A549 (cell line): ENCODE measurements at regions not wholly inside any gene's neighbourhood (a gene's known extent, or its start where the extent isn't known, plus 50 kb on each side); places are given as distances from the start of the nearest gene placed in this dataset.

ENCODE experiments used
- ATAC-seq, 2 experiments: fragments of 200-7000 bp in 1 of 2; fragments of >200 bp in 1 of 2; cut with Nextera tagmentation in 1 of 2; cut with Tn5 transposase in 1 of 2; 3 replicates each; pipeline versions ENCODE4 v1.8.0 to v1.9.1; 2018 to 2020; ENCODE audit warnings: mild to moderate bottlenecking in 1 of 2, moderate library complexity in 1 of 2
- CTCF ChIA-PET: fragments of 300-600 bp; sonication (Branson Sonifier 250); formaldehyde crosslinking; extraction: SDS; loops from one replicate; lab custom pipeline; 2021; ENCODE audit warnings: antibody characterized with exemption, inconsistent platforms; lab: Yijun Ruan, JAX
- POLR2A ChIA-PET: fragments of 350-600 bp; formaldehyde crosslinking; extraction: SDS; loops from one replicate; lab custom pipeline; 2021; ENCODE audit warnings: antibody characterized with exemption, inconsistent platforms; lab: Yijun Ruan, JAX
- DNase-seq, 2 experiments: peaks; one replicate each; pipeline versions ENCODE4 v3.0.0 to v3.0.0-alpha.2; 2011 to 2016; ENCODE audit warnings: low read depth in 1 of 2, low spot score in 1 of 2
- FAIRE-seq: peaks from 2 replicates; lab custom pipeline; 2011; peaks lifted over from hg19 to GRCh38; lab: Jason Lieb, UNC
- H3K27ac ChIP-seq, 2 experiments: fragments of >200 bp; sonication (Bioruptor Twin); formaldehyde crosslinking; 3 replicates each; pipeline ENCODE4 v1.5.1; 2016 to 2017
- H3K4me1 ChIP-seq: fragments of >200 bp; sonication (Bioruptor Twin); formaldehyde crosslinking; 3 replicates; pipeline ENCODE4 v1.6.1; 2016
- H3K4me2 ChIP-seq: fragments of >200 bp; sonication (Bioruptor Twin); formaldehyde crosslinking; 3 replicates; pipeline ENCODE4 v1.6.1; 2016
- H3K4me3 ChIP-seq: fragments of >200 bp; sonication (Bioruptor Twin); formaldehyde crosslinking; 3 replicates; pipeline ENCODE4 v1.5.1; 2016
- H3K9me3 ChIP-seq: fragments of >200 bp; sonication (Bioruptor Twin); formaldehyde crosslinking; 3 replicates; pipeline ENCODE4 v1.6.1; 2016
- CHD4 ChIP-seq: fragments of 200-600 bp; sonication (generic); IDR thresholded peaks from 2 replicates; pipeline ENCODE4 v1.6.1; 2016; ENCODE audit warnings: antibody characterized with exemption, mild to moderate bottlenecking, borderline replicate concordance
- ESRRA ChIP-seq: fragments of 150-350 bp; IDR thresholded peaks from 2 replicates; pipeline ENCODE4 v1.6.1; 2014; ENCODE audit warnings: mild to moderate bottlenecking, low read length, borderline replicate concordance
- FOSL2 ChIP-seq, 2 experiments: fragments of 450-650 bp in 1 of 2; fragments of >200 bp in 1 of 2; sonication (Bioruptor Twin) in 1 of 2; formaldehyde crosslinking; IDR thresholded peaks; 2 replicates each; pipeline versions ENCODE4 v1.5.0 to v1.6.1; 2016 to 2020; ENCODE audit warnings: mild to moderate bottlenecking in 1 of 2, moderate library complexity in 1 of 2
- HOXA7 ChIP-seq: fragments of 250-450 bp; sonication (Bioruptor Pico); IDR thresholded peaks from 2 replicates; pipeline ENCODE4 v1.5.0; 2020; ENCODE audit warnings: mild to moderate bottlenecking, moderate library complexity
- HOXB13 ChIP-seq: fragments of 250-450 bp; sonication (Bioruptor Pico); IDR thresholded peaks from 2 replicates; pipeline ENCODE4 v1.5.0; 2020; ENCODE audit warnings: low read depth, mild to moderate bottlenecking, moderate library complexity
- HOXB5 ChIP-seq: fragments of 250-450 bp; sonication (Bioruptor Pico); IDR thresholded peaks from 2 replicates; pipeline ENCODE4 v1.5.0; 2020; ENCODE audit warnings: mild to moderate bottlenecking, moderate library complexity
- KDM5A ChIP-seq: fragments of 200-600 bp; sonication (generic); IDR thresholded peaks from 2 replicates; pipeline ENCODE4 v1.6.1; 2016; ENCODE audit warnings: antibody characterized with exemption, mild to moderate bottlenecking
- NFE2L2 ChIP-seq: fragments of 150-350 bp; conservative IDR thresholded peaks from 2 replicates; pipeline ENCODE4 v1.6.1; 2014; ENCODE audit warnings: low read length
- NPAS2 ChIP-seq: fragments of 250-450 bp; sonication (Bioruptor Pico); IDR thresholded peaks from 2 replicates; pipeline ENCODE4 v1.8.0; 2022; ENCODE audit warnings: mild to moderate bottlenecking, moderate library complexity, borderline replicate concordance
- RFX5 ChIP-seq: fragments of 450-650 bp; IDR thresholded peaks from 2 replicates; pipeline ENCODE4 v1.7.1; 2014; ENCODE audit warnings: antibody characterized with exemption, mild to moderate bottlenecking, moderate library complexity
- SREBF2 ChIP-seq: fragments of 450-650 bp; IDR thresholded peaks from 2 replicates; pipeline ENCODE4 v1.6.1; 2014; ENCODE audit warnings: mild to moderate bottlenecking, moderate library complexity
- TFCP2L1 ChIP-seq: fragments of 250-450 bp; sonication (Bioruptor Pico); IDR thresholded peaks from 2 replicates; pipeline ENCODE4 v1.5.0; 2021; ENCODE audit warnings: mild to moderate bottlenecking
- ZC3H11A ChIP-seq: fragments of 450-650 bp; IDR thresholded peaks from 2 replicates; pipeline ENCODE4 v1.6.1; 2014; ENCODE audit warnings: antibody characterized with exemption, mild to moderate bottlenecking
- ZNF302 ChIP-seq: fragments of 250-450 bp; sonication (Bioruptor Pico); IDR thresholded peaks from 2 replicates; pipeline ENCODE4 v1.9.0; 2021; ENCODE audit warnings: inconsistent platforms, mild to moderate bottlenecking, moderate library complexity
- WGBS: methylation state at CpG from one replicate; pipeline ENCODE4 v1.1.6; 2017; ENCODE audit errors: missing lambda C conversion rate; 5-methylcytosine and 5-hydroxymethylcytosine counted together
- TF ChIP-seq, protein P1 (sequence below): fragments of >200 bp; sonication (Bioruptor Twin); formaldehyde crosslinking; IDR thresholded peaks from 3 replicates; pipeline ENCODE4 v1.5.1; 2016
- TF ChIP-seq, protein P2 (sequence below): fragments of >200 bp; sonication (Bioruptor Twin); formaldehyde crosslinking; IDR thresholded peaks from 3 replicates; pipeline ENCODE4 v1.6.1; 2016
- TF ChIP-seq, protein P3 (sequence below): fragments of 250-450 bp; sonication (Bioruptor Pico); IDR thresholded peaks from 2 replicates; pipeline ENCODE4 v1.5.0; 2020; ENCODE audit warnings: low read depth, mild to moderate bottlenecking, moderate library complexity
- TF ChIP-seq, protein P4 (sequence below): fragments of 250-450 bp; sonication (Bioruptor Pico); IDR thresholded peaks from 2 replicates; pipeline ENCODE4 v1.5.0; 2021; ENCODE audit warnings: mild to moderate bottlenecking, moderate library complexity, borderline replicate concordance

DNA sequence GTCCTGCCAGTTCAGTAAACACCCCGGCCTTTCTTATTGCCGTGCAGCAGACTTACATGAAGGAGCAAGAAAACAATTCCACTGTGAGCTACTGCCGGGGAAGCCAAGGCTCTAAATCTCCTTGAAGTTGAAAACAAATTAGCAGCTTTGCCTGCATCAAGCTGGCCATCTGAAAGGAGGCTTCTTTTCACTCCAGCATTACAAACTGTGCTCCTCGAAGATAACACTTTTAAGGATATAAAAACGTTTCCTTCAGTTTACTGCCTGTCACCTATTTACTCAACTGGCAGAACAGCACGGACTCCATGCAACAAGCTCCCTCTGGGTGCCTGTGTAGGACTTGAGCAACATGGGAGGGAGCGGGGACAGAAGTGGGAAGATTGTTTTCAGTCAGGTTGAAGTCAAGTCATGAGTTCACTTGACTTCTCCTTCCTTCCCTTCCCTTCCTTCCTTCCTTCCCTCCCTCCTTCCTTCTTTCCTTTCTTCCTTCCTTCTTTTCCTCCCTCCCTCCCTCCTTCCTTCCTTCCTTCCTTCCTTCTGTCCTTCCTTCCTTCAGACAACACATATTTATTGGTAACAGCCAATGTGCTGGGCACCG lies 67.4 kb downstream of the ZNF608 start (continued):
- TF ChIP-seq, protein P1, sequence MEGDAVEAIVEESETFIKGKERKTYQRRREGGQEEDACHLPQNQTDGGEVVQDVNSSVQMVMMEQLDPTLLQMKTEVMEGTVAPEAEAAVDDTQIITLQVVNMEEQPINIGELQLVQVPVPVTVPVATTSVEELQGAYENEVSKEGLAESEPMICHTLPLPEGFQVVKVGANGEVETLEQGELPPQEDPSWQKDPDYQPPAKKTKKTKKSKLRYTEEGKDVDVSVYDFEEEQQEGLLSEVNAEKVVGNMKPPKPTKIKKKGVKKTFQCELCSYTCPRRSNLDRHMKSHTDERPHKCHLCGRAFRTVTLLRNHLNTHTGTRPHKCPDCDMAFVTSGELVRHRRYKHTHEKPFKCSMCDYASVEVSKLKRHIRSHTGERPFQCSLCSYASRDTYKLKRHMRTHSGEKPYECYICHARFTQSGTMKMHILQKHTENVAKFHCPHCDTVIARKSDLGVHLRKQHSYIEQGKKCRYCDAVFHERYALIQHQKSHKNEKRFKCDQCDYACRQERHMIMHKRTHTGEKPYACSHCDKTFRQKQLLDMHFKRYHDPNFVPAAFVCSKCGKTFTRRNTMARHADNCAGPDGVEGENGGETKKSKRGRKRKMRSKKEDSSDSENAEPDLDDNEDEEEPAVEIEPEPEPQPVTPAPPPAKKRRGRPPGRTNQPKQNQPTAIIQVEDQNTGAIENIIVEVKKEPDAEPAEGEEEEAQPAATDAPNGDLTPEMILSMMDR = no peak
- TF ChIP-seq RFX5 = no peak

DNA sequence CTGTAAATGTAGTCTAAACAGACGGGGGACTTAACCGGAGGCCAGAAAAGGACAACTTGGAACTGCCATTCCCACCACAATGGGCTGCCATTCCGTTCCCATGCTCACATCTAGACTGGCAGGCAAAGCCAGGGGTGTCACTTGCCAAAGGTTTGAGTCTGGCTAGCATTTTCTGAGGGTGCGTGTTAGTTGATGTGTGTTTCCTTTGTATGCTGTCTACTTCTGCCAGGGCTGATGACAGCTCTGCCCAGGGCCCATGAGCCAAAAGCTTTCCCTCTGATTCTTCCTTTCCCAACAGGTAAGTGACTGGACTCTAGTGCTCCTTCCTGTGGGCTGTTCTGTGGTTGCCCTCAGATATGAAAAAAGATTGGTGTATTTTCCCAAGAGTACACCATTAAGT lies 68.0 kb downstream of the ZNF608 start:
- Histone ChIP-seq H3K4me2 (no peak overlapping the region), H3K9me3 (no peaks in the 10 kb centered on the region), H3K4me1 (peaks cover 7% of the 10 kb centered on the region; the same call in 2 of the 3 replicates), H3K27ac (no peak overlapping the region), H3K4me3 (no peak overlapping the region)
- TF ChIP-seq HOXA7 (CRISPR knock-in tag) (no peak), KDM5A (no peak)
- FAIRE-seq (no peak), ATAC-seq (no peak), DNase-seq (no peak)
- 93% methylated on average over 4 of the region's 4 CpGs for whole genome bisulfite sequencing
- ChIA-PET CTCF (interaction anchor here (1.2 kb wide), 1 partner anchor 1157 kb away, joined by 3 read pairs; no protein-coding TSS in a partner anchor), POLR2A (no interaction called here)

DNA sequence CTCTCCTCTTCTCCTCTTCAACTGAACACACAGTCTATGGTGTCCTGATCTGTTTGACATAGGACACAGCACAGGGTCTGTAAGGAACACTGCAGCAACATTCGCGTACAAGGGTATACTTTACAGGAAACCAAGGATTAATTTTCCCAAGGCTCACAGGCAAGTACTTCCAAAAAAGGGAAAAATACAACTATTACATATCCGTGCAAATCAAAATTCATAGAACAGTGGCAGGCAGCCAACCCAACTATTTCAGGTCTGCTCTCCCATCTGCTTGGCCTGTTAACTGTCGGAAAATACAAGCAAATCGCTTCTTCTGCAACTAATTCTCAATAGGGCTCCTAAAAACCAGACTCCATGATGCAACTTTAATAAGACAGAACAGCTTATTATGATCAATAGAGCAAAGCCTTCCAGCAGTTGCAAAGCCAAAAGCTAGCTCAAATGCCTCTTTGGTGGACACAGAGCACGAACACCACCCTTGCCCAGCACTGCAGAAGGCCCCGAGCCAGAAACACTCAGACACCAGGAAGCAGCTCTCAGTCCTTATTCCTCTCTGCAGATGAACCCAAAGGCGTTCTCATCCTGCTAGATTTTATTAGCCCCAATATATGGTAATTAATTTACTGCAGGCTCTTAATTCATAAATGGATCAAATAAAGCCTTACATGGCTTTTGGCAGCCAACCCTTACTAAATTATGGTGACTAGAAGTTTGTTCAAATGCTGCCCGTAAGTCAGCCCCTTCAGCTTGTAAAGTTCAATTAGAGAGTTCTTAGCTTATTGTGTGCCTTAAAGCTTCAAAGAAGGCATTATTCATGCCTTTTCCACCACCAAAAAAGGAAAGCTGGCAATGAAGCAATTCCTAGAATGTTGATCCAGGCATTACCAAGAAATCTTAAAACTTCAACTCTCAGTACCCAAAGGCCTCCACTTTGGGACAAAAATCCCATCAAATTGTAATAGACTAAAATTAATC lies 68.8 kb downstream of the ZNF608 start:
- FAIRE-seq = no peak
- Histone ChIP-seq H3K27ac (no peak overlapping the region), H3K4me1 (peaks cover 5% of the 10 kb centered on the region; the same call in 1 of the 3 replicates), H3K4me2 (no peak overlapping the region), H3K4me3 (no peak overlapping the region), H3K9me3 (no peaks in the 10 kb centered on the region)
- POLR2A ChIA-PET = no interaction called here
- ATAC-seq = no peak
- CTCF ChIA-PET = no interaction called here
- DNase-seq = no peak
- WGBS = 91% methylated on average over 9 of the region's 9 CpGs
- TF ChIP-seq, protein P2, sequence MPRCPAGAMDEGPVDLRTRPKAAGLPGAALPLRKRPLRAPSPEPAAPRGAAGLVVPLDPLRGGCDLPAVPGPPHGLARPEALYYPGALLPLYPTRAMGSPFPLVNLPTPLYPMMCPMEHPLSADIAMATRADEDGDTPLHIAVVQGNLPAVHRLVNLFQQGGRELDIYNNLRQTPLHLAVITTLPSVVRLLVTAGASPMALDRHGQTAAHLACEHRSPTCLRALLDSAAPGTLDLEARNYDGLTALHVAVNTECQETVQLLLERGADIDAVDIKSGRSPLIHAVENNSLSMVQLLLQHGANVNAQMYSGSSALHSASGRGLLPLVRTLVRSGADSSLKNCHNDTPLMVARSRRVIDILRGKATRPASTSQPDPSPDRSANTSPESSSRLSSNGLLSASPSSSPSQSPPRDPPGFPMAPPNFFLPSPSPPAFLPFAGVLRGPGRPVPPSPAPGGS = no peak
- no peak for TF ChIP-seq HOXB5

DNA sequence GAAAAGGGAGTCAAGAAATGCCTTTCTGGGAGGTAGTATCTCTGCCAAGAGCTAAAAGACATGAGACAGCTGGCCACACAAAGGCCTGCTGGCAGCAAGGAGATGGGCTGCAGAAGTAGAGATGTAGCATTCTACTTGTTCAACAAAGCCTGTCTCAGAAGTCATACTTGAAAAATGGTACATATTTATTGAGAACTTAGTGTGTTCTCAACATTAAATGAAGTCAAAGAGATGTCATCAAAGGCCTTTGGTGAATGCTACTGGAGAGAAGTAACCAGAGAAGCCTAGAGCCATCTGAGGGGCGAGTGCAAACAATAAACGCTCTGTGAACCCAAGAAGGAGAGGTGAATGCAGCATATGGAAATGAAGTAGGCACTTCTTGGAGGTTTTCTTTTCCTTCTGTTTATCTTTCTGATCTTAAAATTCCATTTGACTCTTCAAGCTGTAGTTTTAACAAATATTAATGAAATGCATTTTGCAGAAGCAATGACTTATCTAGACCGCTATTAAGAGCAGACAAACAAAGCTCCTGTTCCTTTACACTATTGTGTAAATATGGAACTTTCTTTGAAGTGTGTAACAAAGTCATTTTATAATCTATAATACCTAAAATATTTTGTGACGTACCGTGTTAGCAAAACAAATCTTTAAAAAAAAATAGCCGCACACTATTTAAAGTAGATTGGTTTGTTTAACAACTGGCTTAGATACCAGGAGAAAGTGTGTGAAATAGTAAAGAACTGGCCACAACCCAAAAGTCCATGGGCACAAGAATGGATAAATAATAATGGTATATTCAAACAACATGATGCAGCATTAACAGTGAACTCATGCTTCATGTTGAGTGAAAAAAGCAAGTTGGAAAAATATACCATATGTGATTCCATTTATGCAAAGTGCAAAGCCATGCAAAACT lies 70.2 kb downstream of the ZNF608 start:
- peak; percentile 43 for FAIRE-seq
- no peak for ATAC-seq
- ChIA-PET POLR2A (no interaction called here), CTCF (no interaction called here)
- Histone ChIP-seq H3K9me3 (no peaks in the 10 kb centered on the region), H3K27ac (no peak overlapping the region), H3K4me3 (no peak overlapping the region), H3K4me1 (no peaks in the 10 kb centered on the region), H3K4me2 (no peak overlapping the region)
- whole genome bisulfite sequencing = 76% methylated on average over 6 of the region's 6 CpGs
- DNase-seq = no peak
- TF ChIP-seq HOXB13 (no peak), ZC3H11A (no peak), NFE2L2 (no peak), NPAS2 (CRISPR knock-in tag) (no peak), TFCP2L1 (CRISPR knock-in tag) (no peak), ZNF302 (CRISPR knock-in tag) (no peak), FOSL2 (IDR thresholded peaks at IDR 0.05) (no peak), FOSL2 (CRISPR knock-in tag; IDR thresholded peaks at IDR 0.05) (no peak), SREBF2 (no peak), ESRRA (no peak), CHD4 (no peak)
- TF ChIP-seq, protein P3, sequence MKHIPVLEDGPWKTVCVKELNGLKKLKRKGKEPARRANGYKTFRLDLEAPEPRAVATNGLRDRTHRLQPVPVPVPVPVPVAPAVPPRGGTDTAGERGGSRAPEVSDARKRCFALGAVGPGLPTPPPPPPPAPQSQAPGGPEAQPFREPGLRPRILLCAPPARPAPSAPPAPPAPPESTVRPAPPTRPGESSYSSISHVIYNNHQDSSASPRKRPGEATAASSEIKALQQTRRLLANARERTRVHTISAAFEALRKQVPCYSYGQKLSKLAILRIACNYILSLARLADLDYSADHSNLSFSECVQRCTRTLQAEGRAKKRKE = no peak
- TF ChIP-seq, protein P4, sequence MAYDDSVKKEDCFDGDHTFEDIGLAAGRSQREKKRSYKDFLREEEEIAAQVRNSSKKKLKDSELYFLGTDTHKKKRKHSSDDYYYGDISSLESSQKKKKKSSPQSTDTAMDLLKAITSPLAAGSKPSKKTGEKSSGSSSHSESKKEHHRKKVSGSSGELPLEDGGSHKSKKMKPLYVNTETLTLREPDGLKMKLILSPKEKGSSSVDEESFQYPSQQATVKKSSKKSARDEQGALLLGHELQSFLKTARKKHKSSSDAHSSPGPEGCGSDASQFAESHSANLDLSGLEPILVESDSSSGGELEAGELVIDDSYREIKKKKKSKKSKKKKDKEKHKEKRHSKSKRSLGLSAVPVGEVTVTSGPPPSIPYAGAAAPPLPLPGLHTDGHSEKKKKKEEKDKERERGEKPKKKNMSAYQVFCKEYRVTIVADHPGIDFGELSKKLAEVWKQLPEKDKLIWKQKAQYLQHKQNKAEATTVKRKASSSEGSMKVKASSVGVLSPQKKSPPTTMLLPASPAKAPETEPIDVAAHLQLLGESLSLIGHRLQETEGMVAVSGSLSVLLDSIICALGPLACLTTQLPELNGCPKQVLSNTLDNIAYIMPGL = no peak
- TF ChIP-seq, protein P1 = no peak
